Esophagus muscularis mucosa (tissue), 4 donors: ENCODE measurements at regions not wholly inside any gene's neighbourhood (a gene's known extent, or its start where the extent isn't known, plus 50 kb on each side); places are given as distances from the start of the nearest gene placed in this dataset.

ENCODE experiments used
- CTCF ChIP-seq, 3 experiments: fragments of 200-600 bp in 2 of 3; fragments of 450-650 bp in 1 of 3; sonication (generic) in 2 of 3; IDR thresholded peaks; one replicate each; pipeline ENCODE4 v1.5.1; 2017 to 2019; ENCODE audit warnings: antibody characterized with exemption in 3 of 3, mild to moderate bottlenecking in 2 of 3, moderate library complexity in 1 of 3
- EP300 ChIP-seq: sonication (generic); formaldehyde crosslinking; IDR thresholded peaks from one replicate; pipeline ENCODE4 v1.6.1; 2017; ENCODE audit warnings: antibody characterized with exemption
- POLR2A ChIP-seq: fragments of 450-650 bp; IDR thresholded peaks from one replicate; pipeline ENCODE4 v1.6.1; 2017; ENCODE audit warnings: antibody characterized with exemption, moderate library complexity, mild to moderate bottlenecking, low read depth
- POLR2AphosphoS5 ChIP-seq, 2 donors: sonication (generic); formaldehyde crosslinking; IDR thresholded peaks; one replicate each; pipeline ENCODE4 v1.6.1; 2017; ENCODE audit warnings: antibody characterized with exemption in 2 of 2

- TF ChIP-seq CTCF (IDR thresholded peaks at IDR 0.05) (no peak), EP300 (no peak), POLR2A (no peak), POLR2AphosphoS5 (IDR thresholded peaks at IDR 0.05) (no peak)
These were observed 915.6 kb downstream of the TUSC7 start for GRCh38 chr3:117625174-117625573.
